Stimulated activated CD4-positive, alpha-beta T cell treated with anti-CD3 and anti-CD28 coated beads, Interleukin-15, amount 100 ng/mL, for 24 hours (primary cell): ENCODE measurements at regions not wholly inside any gene's neighbourhood (a gene's known extent, or its start where the extent isn't known, plus 50 kb on each side); places are given as distances from the start of the nearest gene placed in this dataset.

Experiments
- DNase-seq: peaks from one replicate; pipeline ENCODE4 v3.0.0-alpha.2; 2020

DNA sequence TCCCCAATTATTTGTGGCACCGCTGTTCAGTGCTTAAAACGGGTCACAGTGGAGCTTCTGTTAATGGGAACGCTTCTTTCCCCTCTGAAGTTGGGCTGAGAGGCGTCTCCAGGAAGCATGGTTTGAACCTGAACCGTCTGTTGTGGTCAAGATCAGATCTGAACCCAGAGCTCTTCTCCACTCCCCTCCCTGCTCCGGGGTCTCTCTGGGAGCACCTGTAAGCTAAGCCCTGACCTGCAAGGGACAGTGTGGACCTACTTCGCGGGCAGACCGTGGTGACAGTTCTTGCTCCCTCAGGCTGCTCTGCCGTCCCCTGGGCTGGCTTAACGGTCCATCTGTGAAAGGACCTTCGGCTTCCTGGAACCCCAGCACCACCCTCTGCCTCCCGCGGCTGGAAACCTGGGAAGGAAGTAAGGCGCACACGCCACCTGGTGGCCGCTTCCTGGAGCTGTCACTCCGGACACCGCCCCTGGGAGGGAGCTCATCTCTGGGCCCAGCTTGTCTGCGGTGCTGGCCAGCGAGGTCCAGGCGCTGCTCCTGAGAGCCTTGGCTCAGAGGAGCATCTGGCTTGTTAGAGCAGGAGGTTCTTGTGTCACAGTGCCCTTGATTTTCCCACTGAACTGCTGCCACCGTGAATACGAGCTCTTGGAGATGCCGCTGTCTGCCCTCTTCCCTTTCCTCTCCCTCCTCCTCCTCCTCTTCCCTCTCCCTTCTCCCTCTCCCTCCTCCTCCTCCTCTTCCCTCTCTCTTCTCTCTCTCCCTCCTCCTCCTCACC is 518.5 kb upstream of the EEF2KMT start:
- peak; percentile 59 for DNase-seq

DNA sequence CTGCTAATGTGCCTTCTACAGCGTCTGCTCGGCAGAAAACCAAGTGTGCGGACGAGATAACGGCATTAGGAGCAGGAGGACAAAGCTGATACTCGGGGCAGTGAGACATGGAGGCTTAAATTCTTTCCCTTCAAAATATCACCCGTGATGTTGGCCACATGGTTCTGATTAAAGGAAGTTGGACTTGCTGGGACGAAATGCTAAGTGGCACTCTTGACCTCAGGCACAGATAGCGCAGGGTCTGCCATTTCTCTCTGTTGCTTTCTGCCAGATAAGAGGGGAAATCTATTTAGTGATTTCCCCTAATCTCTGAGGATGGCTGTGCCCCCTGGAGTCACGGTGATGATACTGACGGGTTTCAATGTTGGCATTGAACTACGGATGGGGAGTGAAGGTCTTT is 509.6 kb upstream of the EEF2KMT start:
- no peak for DNase-seq

- DNase-seq, result no peak
These were observed 507.8 kb upstream of the EEF2KMT start for GRCh38 chr16:5605404-5605803.

- peak; percentile 19 for DNase-seq
These were observed 507.2 kb upstream of the EEF2KMT start for GRCh38 chr16:5604770-5605169.

- DNase-seq, result no peak
These were observed 506.2 kb upstream of the EEF2KMT start for GRCh38 chr16:5603836-5604235.

DNA sequence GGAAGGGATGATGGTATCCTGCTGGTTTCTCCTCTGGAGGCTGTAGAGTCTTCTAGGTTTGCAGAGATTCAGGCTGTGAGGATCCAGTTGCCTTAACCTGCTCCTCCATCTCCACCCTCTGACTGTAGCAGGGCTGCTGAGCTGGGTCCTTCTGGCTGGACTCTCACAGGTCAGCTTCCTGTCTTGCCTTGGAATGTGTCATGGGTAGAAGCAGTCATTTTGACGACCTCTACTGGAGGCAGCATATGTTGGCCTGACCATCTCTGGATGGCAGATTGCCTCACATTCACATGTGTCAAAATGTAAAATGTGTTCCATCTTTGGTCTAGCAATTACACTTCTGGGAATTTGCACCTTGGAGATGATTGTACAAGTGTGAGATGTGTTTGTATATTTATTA is 504.4 kb upstream of the EEF2KMT start:
- no peak for DNase-seq

DNA sequence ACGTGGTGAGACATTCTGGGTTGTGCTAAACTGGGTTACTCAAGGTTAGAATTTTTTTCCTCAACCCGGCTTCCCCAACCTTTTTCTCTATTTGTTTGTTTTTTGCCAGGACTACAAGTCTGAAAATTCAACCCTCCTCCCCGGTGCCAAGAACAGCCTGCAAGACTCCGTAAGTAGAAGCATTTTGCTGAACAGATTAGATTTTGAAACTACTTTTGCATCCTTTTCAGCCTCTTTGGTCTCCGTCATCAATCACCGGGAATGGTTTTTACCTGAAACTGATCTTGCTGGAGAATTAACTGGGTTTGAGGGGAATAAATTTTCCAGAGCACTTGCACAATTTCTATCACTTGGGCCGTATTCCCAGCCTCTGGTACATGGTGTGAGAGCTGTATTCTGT is 501.2 kb upstream of the EEF2KMT start:
- no peak for DNase-seq

GRCh38 chr16:5595849-5596248 is 498.3 kb upstream of the EEF2KMT start:
- DNase-seq, result no peak

GRCh38 chr16:5590416-5590815 is 492.8 kb upstream of the EEF2KMT start:
- no peak for DNase-seq

DNA sequence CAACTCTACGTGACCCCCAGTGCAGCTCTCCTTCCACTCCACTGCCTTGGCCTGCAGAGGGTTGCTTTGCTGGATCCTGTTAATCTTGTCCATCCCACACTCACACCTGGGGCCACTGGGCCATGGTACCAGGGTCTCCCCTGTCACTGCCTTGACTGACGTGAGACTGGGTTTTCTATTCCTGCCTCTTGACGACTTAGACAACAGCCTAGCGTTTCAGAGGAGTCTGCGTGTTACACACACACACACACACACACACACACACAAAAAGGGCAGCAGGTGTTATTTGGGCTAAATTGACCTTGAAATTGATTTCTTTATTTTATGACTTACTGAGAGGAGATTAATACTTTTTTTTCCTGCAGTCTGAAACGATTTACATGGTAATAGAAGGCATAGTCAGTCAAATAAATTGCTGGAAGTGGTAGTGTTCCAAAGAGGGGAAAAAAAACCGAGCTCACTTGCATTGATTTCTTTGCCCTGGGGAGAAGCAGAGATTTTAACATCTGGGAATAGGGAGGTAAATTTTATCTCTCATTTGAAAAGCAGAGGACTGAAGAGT is 492.3 kb upstream of the EEF2KMT start:
- DNase-seq, result no peak

- no peak for DNase-seq
These were observed 486.5 kb upstream of the EEF2KMT start for GRCh38 chr16:5584109-5584508.

DNA sequence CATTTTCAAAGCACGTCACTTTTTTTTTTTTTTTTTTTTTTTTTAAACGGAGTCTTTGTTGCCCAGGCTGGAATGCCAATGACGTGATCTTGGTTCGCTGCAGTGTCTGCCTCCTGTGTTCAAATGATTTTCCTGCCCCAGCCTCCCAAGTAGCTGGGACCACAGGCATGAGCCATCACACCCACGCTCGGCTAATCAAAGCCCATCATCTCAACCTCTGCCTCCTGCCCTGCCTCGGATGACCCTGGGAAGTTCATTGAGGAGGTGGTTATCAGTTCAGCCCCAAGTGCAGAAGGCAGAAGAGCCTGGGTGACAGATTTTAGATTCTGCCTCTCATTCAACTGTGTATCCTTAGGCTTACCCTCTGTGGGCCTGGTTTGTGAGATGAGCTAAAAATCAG is 484.9 kb upstream of the EEF2KMT start:
- no peak for DNase-seq

- no peak for DNase-seq
These were observed 484.3 kb upstream of the EEF2KMT start for GRCh38 chr16:5581908-5582307.

DNA sequence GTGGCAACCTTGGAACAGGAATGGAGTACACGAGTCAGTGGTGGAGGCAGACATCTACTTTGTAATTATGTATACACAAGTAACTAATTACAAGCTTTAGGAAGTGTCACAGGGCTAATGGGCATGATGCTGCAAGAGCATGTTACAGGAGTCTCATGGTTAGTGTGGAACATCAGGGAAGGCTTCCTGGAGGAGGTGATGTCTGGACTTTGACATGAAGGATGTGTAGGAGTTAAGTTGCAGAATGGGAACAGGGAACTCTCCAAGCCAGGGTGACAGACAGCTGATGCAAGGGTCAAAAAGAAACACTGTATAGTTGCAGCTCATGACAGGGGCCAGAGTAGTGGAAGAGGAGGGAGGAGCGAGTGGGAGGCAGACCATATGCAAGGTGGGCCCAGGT is 483.8 kb upstream of the EEF2KMT start:
- DNase-seq, result no peak

DNA sequence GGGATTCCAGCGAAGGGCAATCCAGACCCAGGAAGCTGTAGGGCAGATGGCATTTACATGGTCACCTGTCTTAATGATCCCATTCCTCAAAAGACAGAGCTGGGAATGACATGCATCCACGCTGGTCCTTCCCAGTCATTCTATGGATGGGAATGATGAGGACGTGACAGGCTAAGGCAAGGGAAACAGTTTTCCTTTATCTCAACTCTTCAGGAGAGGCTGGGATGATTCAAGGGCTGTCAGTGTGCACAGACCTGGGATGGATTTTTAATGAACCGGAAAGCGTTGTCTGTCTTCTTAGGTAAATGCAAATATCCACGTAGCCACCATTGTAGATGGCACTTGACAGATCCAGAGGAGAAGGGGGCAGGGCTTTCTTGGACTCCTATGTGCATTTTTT is 483.2 kb upstream of the EEF2KMT start:
- no peak for DNase-seq

DNA sequence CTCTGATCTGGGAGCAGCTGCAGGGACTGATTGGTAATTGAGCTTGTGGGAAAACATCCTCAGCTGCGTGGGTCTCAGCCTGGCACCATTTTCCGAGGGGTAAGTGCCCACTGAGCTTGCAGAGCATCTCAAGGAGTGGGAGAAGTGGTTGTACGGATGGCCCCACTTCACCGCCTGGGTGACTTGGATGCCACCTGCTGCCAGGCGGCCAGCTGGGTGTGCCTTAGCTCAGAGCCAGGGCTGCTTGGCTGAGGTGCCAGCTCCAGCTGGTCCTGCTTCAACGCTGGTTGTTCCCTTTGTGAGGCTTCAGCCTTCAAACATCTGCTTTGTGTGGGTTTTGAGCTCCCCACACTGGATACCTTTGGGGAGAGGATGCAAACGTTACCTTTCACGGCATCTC is 482.7 kb upstream of the EEF2KMT start:
- DNase-seq, result no peak

DNA sequence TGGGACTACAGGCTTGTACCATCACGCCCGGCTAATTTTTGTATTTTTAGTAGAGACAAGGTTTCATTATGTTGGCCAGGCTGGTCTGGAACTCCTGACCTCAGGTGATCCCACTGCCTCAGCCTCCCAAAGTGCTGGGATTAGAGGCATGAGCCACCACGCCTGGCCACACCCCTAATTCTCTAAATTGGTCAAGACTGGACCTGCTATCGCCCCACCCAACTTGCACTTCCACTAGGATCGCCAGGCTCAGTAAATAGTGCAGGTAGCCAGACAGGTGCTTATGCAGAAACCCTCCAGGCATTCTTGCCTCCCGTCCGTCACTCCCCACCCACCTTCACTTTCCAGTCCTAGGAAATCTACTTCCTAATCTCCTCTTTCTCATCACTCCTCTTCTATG is 481.4 kb upstream of the EEF2KMT start:
- DNase-seq, result no peak

GRCh38 chr16:5577463-5577862 is 479.9 kb upstream of the EEF2KMT start:
- DNase-seq, result no peak

DNA sequence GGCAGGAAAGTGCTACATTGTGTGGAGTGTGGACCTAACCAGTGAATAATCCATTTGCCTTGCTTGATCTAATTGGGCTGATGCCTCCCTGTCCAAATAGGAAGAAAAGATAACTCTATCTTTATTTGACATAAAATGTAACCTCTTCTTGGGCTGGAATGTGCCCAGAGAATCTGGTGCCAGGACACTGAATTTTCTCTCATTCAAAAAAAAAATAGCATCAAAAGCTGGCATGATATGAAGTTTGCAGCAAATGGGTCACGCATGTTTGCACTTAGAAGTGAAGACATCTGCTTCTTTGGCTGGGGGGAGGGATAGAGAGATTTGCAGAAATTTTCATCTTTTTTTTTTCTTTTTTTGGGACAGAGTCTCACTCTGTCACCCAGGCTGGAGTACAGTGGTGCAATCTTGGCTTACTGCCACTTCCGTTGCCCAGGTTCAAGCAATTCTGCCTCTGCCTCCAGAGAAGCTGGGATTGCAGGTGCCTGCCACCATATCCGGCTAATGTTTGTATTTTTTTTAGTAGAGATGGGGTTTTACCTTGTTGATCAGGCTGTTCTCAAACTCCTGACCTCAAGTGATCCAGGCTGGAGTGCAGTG is 478.2 kb upstream of the EEF2KMT start:
- DNase-seq, result no peak

DNA sequence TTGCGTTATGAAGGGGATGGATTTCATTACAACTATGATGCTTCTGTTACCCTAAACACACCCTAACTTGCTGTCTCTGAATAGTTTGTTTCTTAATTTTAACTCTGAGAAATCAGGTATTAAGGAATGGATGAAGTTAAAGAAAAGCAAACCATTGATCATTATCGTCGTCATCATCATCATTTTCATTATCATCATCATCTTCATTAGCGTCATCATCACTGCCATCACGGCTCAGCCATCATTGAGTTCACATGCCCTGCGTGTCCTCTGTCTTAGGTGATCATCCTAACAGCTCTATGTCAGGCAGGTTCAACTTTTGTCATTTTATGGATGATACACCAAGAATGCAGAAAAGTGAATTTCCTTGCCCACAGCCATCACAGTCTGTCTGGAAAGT is 477.5 kb upstream of the EEF2KMT start:
- no peak for DNase-seq

DNA sequence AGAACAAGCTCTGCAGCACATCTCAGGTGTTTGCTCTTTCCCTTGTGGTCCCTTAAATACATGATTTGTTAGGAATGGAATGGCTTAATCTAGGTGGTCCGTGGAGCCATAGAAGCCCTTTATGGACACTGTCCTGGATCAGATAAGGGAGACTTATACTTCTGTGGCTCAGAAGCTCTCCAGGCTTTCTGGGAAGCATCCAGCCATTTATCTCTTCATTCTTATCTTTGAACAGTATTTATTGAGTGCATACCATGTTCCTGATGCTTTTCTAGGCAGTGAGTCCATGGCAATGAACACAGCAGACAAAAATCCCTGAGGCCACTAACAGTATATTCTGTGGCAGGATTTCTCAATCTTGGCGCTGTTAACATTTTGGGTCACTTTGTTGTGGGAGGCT is 474.5 kb upstream of the EEF2KMT start:
- no peak for DNase-seq

- DNase-seq, result no peak
These were observed 473.9 kb upstream of the EEF2KMT start for GRCh38 chr16:5571446-5571845.

GRCh38 chr16:5561800-5562199 is 464.2 kb upstream of the EEF2KMT start:
- DNase-seq, result no peak

GRCh38 chr16:5560084-5560483 is 462.5 kb upstream of the EEF2KMT start:
- DNase-seq, result no peak

- no peak for DNase-seq
These were observed 460.4 kb upstream of the EEF2KMT start for GRCh38 chr16:5557966-5558365.
